Mucosa of descending colon (tissue), 3 donors: ENCODE measurements at regions not wholly inside any gene's neighbourhood (a gene's known extent, or its start where the extent isn't known, plus 50 kb on each side); places are given as distances from the start of the nearest gene placed in this dataset.

Experiments used
- ATAC-seq: fragments of 200-7000 bp; cut with Tn5 transposase; one replicate; pipeline ENCODE4 v1.9.1; 2020; ENCODE audit warnings: mild to moderate bottlenecking, moderate library complexity
- DNase-seq, 3 donors: peaks; one replicate each; pipeline ENCODE4 v3.0.0-alpha.2; 2020
- H3K36me3 ChIP-seq: fragments of 200-600 bp; one replicate; pipeline ENCODE4 v1.8.0; 2021; ENCODE audit warnings: low read depth, mild to moderate bottlenecking
- H3K4me1 ChIP-seq: fragments of 200-600 bp; one replicate; pipeline ENCODE4 v1.8.0; 2021; ENCODE audit warnings: low read depth, mild to moderate bottlenecking
- H3K4me3 ChIP-seq: fragments of 200-600 bp; one replicate; pipeline ENCODE4 v1.8.0; 2021; ENCODE audit warnings: mild to moderate bottlenecking
- H3K9me3 ChIP-seq: fragments of 200-600 bp; one replicate; pipeline ENCODE4 v1.8.0; 2021; ENCODE audit warnings: mild to moderate bottlenecking
- CTCF ChIP-seq: fragments of 200-600 bp; IDR thresholded peaks from one replicate; pipeline ENCODE4 v1.8.0; 2022; ENCODE audit warnings: antibody characterized with exemption, mild to moderate bottlenecking
- intact Hi-C, 2 donors: fragments of 100-400 bp; cut with DNase I in 1 of 2; cut with micrococcal nuclease in 1 of 2; formaldehyde crosslinking; loops; one replicate each; pipeline versions ENCODE4 v1.11.0 to v1.11.1; 2022; cut with DNase I, micrococcal nuclease
- donor health status: DM: no; HTN: no; CAD: no; lungs with moderate emphysema.
- donor health status: DM: no; HTN: no; CAD: no.
- donor health status: DM: no; HTN: yes; CAD: no.

GRCh38 chr15:81524496-81524895 lies 150.5 kb upstream of the TMC3 start:
- ATAC-seq (no peak), DNase-seq (no peak)
- no peak for TF ChIP-seq CTCF
- intact Hi-C loops: no loop called here
- Histone ChIP-seq H3K4me1 (no peaks in the 10 kb centered on the region), H3K9me3 (no peaks in the 10 kb centered on the region), H3K4me3 (no peak overlapping the region), H3K36me3 (no peaks in the 10 kb centered on the region)

GRCh38 chr15:81523867-81524266 lies 149.9 kb upstream of the TMC3 start:
- no peak for DNase-seq
- no peak for ATAC-seq

GRCh38 chr15:81520480-81520879 lies 146.5 kb upstream of the TMC3 start:
- no peaks in the 10 kb centered on the region for H3K36me3 ChIP-seq
- H3K9me3 ChIP-seq: no peaks in the 10 kb centered on the region
- intact Hi-C loops: no loop called here
- DNase-seq: no peak
- ATAC-seq: no peak
- TF ChIP-seq CTCF: no peak
- H3K4me3 ChIP-seq: no peak overlapping the region
- H3K4me1 ChIP-seq: no peaks in the 10 kb centered on the region

More at GRCh38 chr15:81523867-81524266, 149.9 kb upstream of the TMC3 start:
- Histone ChIP-seq H3K4me1 (no peaks in the 10 kb centered on the region), H3K9me3 (no peaks in the 10 kb centered on the region), H3K36me3 (no peaks in the 10 kb centered on the region), H3K4me3 (no peak overlapping the region)
- TF ChIP-seq CTCF: no peak
- intact Hi-C loops: no loop called here

GRCh38 chr15:81516461-81516860 lies 142.4 kb upstream of the TMC3 start:
- H3K4me3 ChIP-seq: no peak overlapping the region
- intact Hi-C loops: no loop called here
- no peaks in the 10 kb centered on the region for H3K9me3 ChIP-seq

GRCh38 chr15:81516012-81516411 lies 142.0 kb upstream of the TMC3 start:
- H3K9me3 ChIP-seq: no peaks in the 10 kb centered on the region
- TF ChIP-seq CTCF: no peak
- ATAC-seq (no peak), DNase-seq (no peak)
- no peaks in the 10 kb centered on the region for H3K4me1 ChIP-seq
- no peaks in the 10 kb centered on the region for H3K36me3 ChIP-seq
- no peak overlapping the region for H3K4me3 ChIP-seq
- intact Hi-C loops: no loop called here

More at GRCh38 chr15:81516461-81516860, 142.4 kb upstream of the TMC3 start:
- Histone ChIP-seq H3K4me1 (no peaks in the 10 kb centered on the region), H3K36me3 (no peaks in the 10 kb centered on the region)
- TF ChIP-seq CTCF: no peak
- ATAC-seq (no peak), DNase-seq (no peak)

- intact Hi-C loops: no loop called here
- ATAC-seq (no peak), DNase-seq (no peak)
- H3K9me3 ChIP-seq: no peaks in the 10 kb centered on the region
- H3K4me3 ChIP-seq: no peak overlapping the region
- H3K36me3 ChIP-seq: no peaks in the 10 kb centered on the region
- H3K4me1 ChIP-seq: no peaks in the 10 kb centered on the region
- TF ChIP-seq CTCF: no peak
These were observed 140.7 kb upstream of the TMC3 start for GRCh38 chr15:81514725-81515124.
